ENCODE measurements at regions not wholly inside any gene's neighbourhood (a gene's known extent, or its start where the extent isn't known, plus 50 kb on each side); places are given as distances from the start of the nearest gene placed in this dataset.
"Not testable (repeated sequence)": the region's sequence is repeated elsewhere in the genome, so short reads cannot be mapped to it uniquely, and the experiment has no call there.

- no peak for DNase-seq (ENCODE audit: low spot score)
- intact Hi-C loops (cut with DNase I): no loop called here
Observed at GRCh38 chr9:136611606-136612005, 51.1 kb upstream of the EGFL7 start.

GRCh38 chr9:136611119-136611518 is 51.6 kb upstream of the EGFL7 start:
- no peak for DNase-seq (ENCODE audit: low spot score)
- intact Hi-C loops (cut with DNase I): no loop called here

GRCh38 chr9:136610426-136610825 is 52.3 kb upstream of the EGFL7 start:
- intact Hi-C loops (cut with DNase I): no loop called here
- no peak for DNase-seq (ENCODE audit: low spot score)

GRCh38 chr9:136609838-136610311 is 52.8 kb upstream of the EGFL7 start:
- intact Hi-C loops (cut with DNase I): no loop called here

GRCh38 chr9:136609160-136609475 is 53.6 kb upstream of the EGFL7 start:
- no peak for DNase-seq (ENCODE audit: low spot score)
- intact Hi-C loops (cut with DNase I): no loop called here

More at GRCh38 chr9:136609838-136610311, 52.8 kb upstream of the EGFL7 start:
- DNase-seq (ENCODE audit: low spot score): no peak

- intact Hi-C loops (cut with DNase I): no loop called here
- no peak for DNase-seq (ENCODE audit: low spot score)
Observed at GRCh38 chr9:136608348-136609159, 54.2 kb upstream of the EGFL7 start.

GRCh38 chr9:136607334-136607919 is 55.3 kb upstream of the EGFL7 start:
- intact Hi-C loops (cut with DNase I): no loop called here

GRCh38 chr9:136606687-136607333 is 55.9 kb upstream of the EGFL7 start:
- intact Hi-C loops (cut with DNase I): no loop called here
- no peak for DNase-seq (ENCODE audit: low spot score)

More at GRCh38 chr9:136607334-136607919, 55.3 kb upstream of the EGFL7 start:
- no peak for DNase-seq (ENCODE audit: low spot score)

GRCh38 chr9:136605988-136606660 is 56.6 kb upstream of the EGFL7 start:
- DNase-seq (ENCODE audit: low spot score): no peak
- intact Hi-C loops (cut with DNase I): no loop called here

GRCh38 chr9:136604823-136605525 is 57.7 kb upstream of the EGFL7 start:
- DNase-seq (ENCODE audit: low spot score): no peak
- intact Hi-C loops (cut with DNase I): no loop called here

- DNase-seq (ENCODE audit: low spot score): peak; percentile 80
- intact Hi-C loops (cut with DNase I): no loop called here
Observed at GRCh38 chr9:136603901-136604814, 58.3 kb upstream of the NOTCH1 start.

- intact Hi-C loops (cut with DNase I): no loop called here
- no peak for DNase-seq (ENCODE audit: low spot score)
Observed at GRCh38 chr9:136603216-136603615, 57.4 kb upstream of the NOTCH1 start.

- intact Hi-C loops (cut with DNase I): no loop called here
- no peak for DNase-seq (ENCODE audit: low spot score)
Observed at GRCh38 chr9:136602193-136602885, 56.5 kb upstream of the NOTCH1 start.

- DNase-seq (ENCODE audit: low spot score); intact Hi-C loops (cut with DNase I): not testable (repeated sequence)
Observed at GRCh38 chr9:136601250-136601973, 55.6 kb upstream of the NOTCH1 start.

- DNase-seq (ENCODE audit: low spot score): no peak
- intact Hi-C loops (cut with DNase I): no loop called here
Observed at GRCh38 chr9:136599811-136600660, 54.2 kb upstream of the NOTCH1 start.

- intact Hi-C loops (cut with DNase I): no loop called here
- DNase-seq (ENCODE audit: low spot score): no peak
Observed at GRCh38 chr9:136599074-136599531, 53.3 kb upstream of the NOTCH1 start.

Data from cardiac septum (tissue), 1 donor.